GM23338 (cell line): ENCODE measurements at regions not wholly inside any gene's neighbourhood (a gene's known extent, or its start where the extent isn't known, plus 50 kb on each side); places are given as distances from the start of the nearest gene placed in this dataset.

Experiments
- ATAC-seq: fragments of 200-7000 bp; cut with Tn5 transposase; 3 replicates; pipeline ENCODE4 v1.9.1; 2020
- DNase-seq: peaks from one replicate; pipeline ENCODE4 v3.0.0-alpha.2; 2015; ENCODE audit warnings: low spot score
- H2AFZ ChIP-seq: fragments of 200-600 bp; sonication (generic); 2 replicates; pipeline ENCODE4 v1.8.0; 2016; ENCODE audit warnings: antibody characterized with exemption, mild to moderate bottlenecking, moderate library complexity
- H3F3A ChIP-seq: fragments of 200-600 bp; sonication (generic); replicated peaks from 2 replicates; pipeline ENCODE4 v1.8.0; 2017; ENCODE audit warnings: antibody characterized with exemption, mixed run types, low read depth
- H3K27ac ChIP-seq: fragments of 200-600 bp; sonication (generic); 2 replicates; pipeline ENCODE4 v1.6.1; 2016; ENCODE audit warnings: low read depth
- H3K27me3 ChIP-seq: fragments of 200-600 bp; sonication (generic); 2 replicates; pipeline ENCODE4 v1.8.0; 2016; ENCODE audit warnings: mild to moderate bottlenecking, mixed run types, moderate library complexity; ENCODE audit not compliant: insufficient read depth
- H3K36me3 ChIP-seq: fragments of 200-600 bp; sonication (generic); 2 replicates; pipeline ENCODE4 v1.8.0; 2016; ENCODE audit warnings: mild to moderate bottlenecking; ENCODE audit not compliant: insufficient read depth
- H3K4me1 ChIP-seq: fragments of 200-600 bp; sonication (generic); 2 replicates; pipeline ENCODE4 v1.8.0; 2016; ENCODE audit warnings: mild to moderate bottlenecking, moderate library complexity; ENCODE audit not compliant: insufficient read depth
- H3K4me2 ChIP-seq: fragments of 200-600 bp; sonication (generic); 2 replicates; pipeline ENCODE4 v1.7.1; 2017; ENCODE audit warnings: mixed run types
- H3K4me3 ChIP-seq: fragments of 200-600 bp; sonication (generic); 2 replicates; pipeline ENCODE4 v1.6.1; 2016; ENCODE audit warnings: mixed run types
- H3K79me2 ChIP-seq: fragments of 200-600 bp; sonication (generic); replicated peaks from 2 replicates; pipeline ENCODE4 v1.8.0; 2017; ENCODE audit warnings: mild to moderate bottlenecking; ENCODE audit not compliant: insufficient read depth
- H3K9me2 ChIP-seq: fragments of 200-600 bp; sonication (generic); 2 replicates; pipeline ENCODE4 v1.8.0; 2017; ENCODE audit not compliant: insufficient read depth
- H4K20me1 ChIP-seq: fragments of 200-600 bp; sonication (generic); replicated peaks from 2 replicates; pipeline ENCODE4 v1.8.0; 2017; ENCODE audit warnings: mild to moderate bottlenecking; ENCODE audit not compliant: insufficient read depth
- H3K27ac Mint-ChIP-seq: 2 replicates; pipeline ENCODE4 v1.8.0; 2020; ENCODE audit warnings: inconsistent platforms, mild to moderate bottlenecking, moderate library complexity, mixed read lengths
- H3K27me3 Mint-ChIP-seq: 3 replicates; pipeline ENCODE4 v1.8.0; 2022; ENCODE audit warnings: low read depth, mild to moderate bottlenecking, moderate library complexity, mixed read lengths, inconsistent platforms; ENCODE audit not compliant: insufficient read depth, poor library complexity
- H3K36me3 Mint-ChIP-seq: 3 replicates; pipeline ENCODE4 v1.8.0; 2021; ENCODE audit warnings: low read depth, mild to moderate bottlenecking, inconsistent platforms, moderate library complexity, mixed read lengths
- H3K4me1 Mint-ChIP-seq: 3 replicates; pipeline ENCODE4 v1.8.0; 2020; ENCODE audit warnings: mild to moderate bottlenecking, inconsistent platforms, mixed read lengths
- H3K4me3 Mint-ChIP-seq: 3 replicates; pipeline ENCODE4 v1.8.0; 2021; ENCODE audit warnings: moderate library complexity, mild to moderate bottlenecking, inconsistent platforms, mixed read lengths
- H3K9me3 Mint-ChIP-seq: 3 replicates; pipeline ENCODE4 v1.8.0; 2020; ENCODE audit warnings: moderate library complexity, mild to moderate bottlenecking, inconsistent platforms, mixed read lengths
- CREB1 ChIP-seq: fragments of 250-450 bp; sonication (Bioruptor Pico); IDR thresholded peaks from 2 replicates; pipeline ENCODE4 v1.5.0; 2020; ENCODE audit warnings: low read depth, mild to moderate bottlenecking, moderate library complexity
- EZH2phosphoT487 ChIP-seq: fragments of 200-600 bp; sonication (generic); IDR thresholded peaks from one replicate; pipeline ENCODE4 v1.8.1; 2018; ENCODE audit warnings: antibody characterized with exemption; ENCODE audit not compliant: unreplicated experiment
- JUNB ChIP-seq: IDR thresholded peaks from one replicate; pipeline ENCODE4 v1.6.1; 2016; ENCODE audit warnings: antibody characterized with exemption; ENCODE audit not compliant: unreplicated experiment
- POLR2AphosphoS5 ChIP-seq: IDR thresholded peaks from 2 replicates; pipeline ENCODE4 v1.6.1; 2016; ENCODE audit warnings: antibody characterized with exemption, low read depth
- STAT1 ChIP-seq: IDR thresholded peaks from one replicate; pipeline ENCODE4 v1.6.1; 2016; ENCODE audit warnings: antibody characterized with exemption; ENCODE audit not compliant: unreplicated experiment
- TF ChIP-seq, protein P1 (sequence below): fragments of 250-450 bp; sonication (Bioruptor Pico); IDR thresholded peaks from 2 replicates; pipeline ENCODE4 v1.5.0; 2020; ENCODE audit warnings: mild to moderate bottlenecking, moderate library complexity
- TF ChIP-seq, protein P2 (sequence below): IDR thresholded peaks from one replicate; pipeline ENCODE4 v1.6.1; 2018; ENCODE audit warnings: antibody characterized with exemption; ENCODE audit not compliant: unreplicated experiment
- TF ChIP-seq, protein P3 (sequence below), 2 experiments: fragments of 200-600 bp in 1 of 2; sonication (generic) in 1 of 2; conservative IDR thresholded peaks; 2 replicates each; pipeline versions ENCODE4 v1.5.1 to v1.6.1; 2016 to 2017; ENCODE audit warnings: antibody characterized with exemption in 2 of 2, low read depth in 2 of 2, mild to moderate bottlenecking in 2 of 2, moderate library complexity in 1 of 2

DNA sequence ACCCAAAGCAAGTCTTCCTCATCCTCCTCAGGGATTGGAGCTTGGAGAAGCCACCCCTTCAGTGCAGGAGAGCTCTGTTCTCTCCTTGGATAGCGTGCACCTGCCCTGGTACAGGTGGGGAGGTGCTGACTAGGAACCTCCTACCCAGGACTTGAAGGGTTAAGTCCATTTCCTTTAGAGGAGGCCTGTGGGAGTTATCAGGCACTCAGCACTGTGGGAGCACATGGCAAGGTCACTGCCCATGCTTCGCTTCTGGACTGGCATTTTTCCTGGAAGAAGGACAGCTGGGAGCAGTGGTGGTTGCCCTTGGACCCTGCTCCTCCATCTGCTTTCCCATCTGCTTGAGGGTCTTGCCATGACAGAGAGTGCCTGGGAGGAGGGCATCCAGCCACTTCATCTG, 142.8 kb downstream of the CXCL12 start:
- Histone ChIP-seq H3K4me3 (no peak overlapping the region), H3K4me1 (no peaks in the 10 kb centered on the region; the same call in 1 of the 2 replicates), H3K27me3 (no peaks in the 10 kb centered on the region), H3K27ac (no peak overlapping the region), H3K4me2 (no peak overlapping the region), H2AFZ (no peak overlapping the region), H3K36me3 (no peaks in the 10 kb centered on the region), H4K20me1 (no peaks in the 10 kb centered on the region), H3K9me2 (peaks cover 5% of the 10 kb centered on the region; the same call in 1 of the 2 replicates), H3K79me2 (no peaks in the 10 kb centered on the region), H3F3A (no peaks in the 10 kb centered on the region)
- DNase-seq (no peak), ATAC-seq (no peak)
- Mint-ChIP-seq H3K4me1 (peaks cover 4% of the 10 kb centered on the region; the same call in 2 of the 3 replicates), H3K27ac (no peak overlapping the region), H3K27me3 (peaks cover 11% of the 10 kb centered on the region), H3K36me3 (peaks cover 3% of the 10 kb centered on the region), H3K4me3 (no peak overlapping the region), H3K9me3 (peaks cover 14% of the 10 kb centered on the region)
- TF ChIP-seq, protein P1, sequence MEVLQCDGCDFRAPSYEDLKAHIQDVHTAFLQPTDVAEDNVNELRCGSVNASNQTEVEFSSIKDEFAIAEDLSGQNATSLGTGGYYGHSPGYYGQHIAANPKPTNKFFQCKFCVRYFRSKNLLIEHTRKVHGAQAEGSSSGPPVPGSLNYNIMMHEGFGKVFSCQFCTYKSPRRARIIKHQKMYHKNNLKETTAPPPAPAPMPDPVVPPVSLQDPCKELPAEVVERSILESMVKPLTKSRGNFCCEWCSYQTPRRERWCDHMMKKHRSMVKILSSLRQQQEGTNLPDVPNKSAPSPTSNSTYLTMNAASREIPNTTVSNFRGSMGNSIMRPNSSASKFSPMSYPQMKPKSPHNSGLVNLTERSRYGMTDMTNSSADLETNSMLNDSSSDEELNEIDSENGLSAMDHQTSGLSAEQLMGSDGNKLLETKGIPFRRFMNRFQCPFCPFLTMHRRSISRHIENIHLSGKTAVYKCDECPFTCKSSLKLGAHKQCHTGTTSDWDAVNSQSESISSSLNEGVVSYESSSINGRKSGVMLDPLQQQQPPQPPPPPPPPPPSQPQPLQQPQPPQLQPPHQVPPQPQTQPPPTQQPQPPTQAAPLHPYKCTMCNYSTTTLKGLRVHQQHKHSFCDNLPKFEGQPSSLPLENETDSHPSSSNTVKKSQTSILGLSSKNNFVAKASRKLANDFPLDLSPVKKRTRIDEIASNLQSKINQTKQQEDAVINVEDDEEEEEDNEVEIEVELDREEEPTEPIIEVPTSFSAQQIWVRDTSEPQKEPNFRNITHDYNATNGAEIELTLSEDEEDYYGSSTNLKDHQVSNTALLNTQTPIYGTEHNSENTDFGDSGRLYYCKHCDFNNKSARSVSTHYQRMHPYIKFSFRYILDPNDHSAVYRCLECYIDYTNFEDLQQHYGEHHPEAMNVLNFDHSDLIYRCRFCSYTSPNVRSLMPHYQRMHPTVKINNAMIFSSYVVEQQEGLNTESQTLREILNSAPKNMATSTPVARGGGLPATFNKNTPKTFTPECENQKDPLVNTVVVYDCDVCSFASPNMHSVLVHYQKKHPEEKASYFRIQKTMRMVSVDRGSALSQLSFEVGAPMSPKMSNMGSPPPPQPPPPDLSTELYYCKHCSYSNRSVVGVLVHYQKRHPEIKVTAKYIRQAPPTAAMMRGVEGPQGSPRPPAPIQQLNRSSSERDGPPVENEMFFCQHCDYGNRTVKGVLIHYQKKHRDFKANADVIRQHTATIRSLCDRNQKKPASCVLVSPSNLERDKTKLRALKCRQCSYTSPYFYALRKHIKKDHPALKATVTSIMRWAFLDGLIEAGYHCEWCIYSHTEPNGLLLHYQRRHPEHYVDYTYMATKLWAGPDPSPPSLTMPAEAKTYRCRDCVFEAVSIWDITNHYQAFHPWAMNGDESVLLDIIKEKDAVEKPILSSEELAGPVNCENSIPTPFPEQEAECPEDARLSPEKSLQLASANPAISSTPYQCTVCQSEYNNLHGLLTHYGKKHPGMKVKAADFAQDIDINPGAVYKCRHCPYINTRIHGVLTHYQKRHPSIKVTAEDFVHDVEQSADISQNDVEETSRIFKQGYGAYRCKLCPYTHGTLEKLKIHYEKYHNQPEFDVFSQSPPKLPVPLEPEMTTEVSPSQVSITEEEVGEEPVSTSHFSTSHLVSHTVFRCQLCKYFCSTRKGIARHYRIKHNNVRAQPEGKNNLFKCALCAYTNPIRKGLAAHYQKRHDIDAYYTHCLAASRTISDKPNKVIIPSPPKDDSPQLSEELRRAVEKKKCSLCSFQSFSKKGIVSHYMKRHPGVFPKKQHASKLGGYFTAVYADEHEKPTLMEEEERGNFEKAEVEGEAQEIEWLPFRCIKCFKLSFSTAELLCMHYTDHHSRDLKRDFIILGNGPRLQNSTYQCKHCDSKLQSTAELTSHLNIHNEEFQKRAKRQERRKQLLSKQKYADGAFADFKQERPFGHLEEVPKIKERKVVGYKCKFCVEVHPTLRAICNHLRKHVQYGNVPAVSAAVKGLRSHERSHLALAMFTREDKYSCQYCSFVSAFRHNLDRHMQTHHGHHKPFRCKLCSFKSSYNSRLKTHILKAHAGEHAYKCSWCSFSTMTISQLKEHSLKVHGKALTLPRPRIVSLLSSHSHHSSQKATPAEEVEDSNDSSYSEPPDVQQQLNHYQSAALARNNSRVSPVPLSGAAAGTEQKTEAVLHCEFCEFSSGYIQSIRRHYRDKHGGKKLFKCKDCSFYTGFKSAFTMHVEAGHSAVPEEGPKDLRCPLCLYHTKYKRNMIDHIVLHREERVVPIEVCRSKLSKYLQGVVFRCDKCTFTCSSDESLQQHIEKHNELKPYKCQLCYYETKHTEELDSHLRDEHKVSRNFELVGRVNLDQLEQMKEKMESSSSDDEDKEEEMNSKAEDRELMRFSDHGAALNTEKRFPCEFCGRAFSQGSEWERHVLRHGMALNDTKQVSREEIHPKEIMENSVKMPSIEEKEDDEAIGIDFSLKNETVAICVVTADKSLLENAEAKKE: no peak

DNA sequence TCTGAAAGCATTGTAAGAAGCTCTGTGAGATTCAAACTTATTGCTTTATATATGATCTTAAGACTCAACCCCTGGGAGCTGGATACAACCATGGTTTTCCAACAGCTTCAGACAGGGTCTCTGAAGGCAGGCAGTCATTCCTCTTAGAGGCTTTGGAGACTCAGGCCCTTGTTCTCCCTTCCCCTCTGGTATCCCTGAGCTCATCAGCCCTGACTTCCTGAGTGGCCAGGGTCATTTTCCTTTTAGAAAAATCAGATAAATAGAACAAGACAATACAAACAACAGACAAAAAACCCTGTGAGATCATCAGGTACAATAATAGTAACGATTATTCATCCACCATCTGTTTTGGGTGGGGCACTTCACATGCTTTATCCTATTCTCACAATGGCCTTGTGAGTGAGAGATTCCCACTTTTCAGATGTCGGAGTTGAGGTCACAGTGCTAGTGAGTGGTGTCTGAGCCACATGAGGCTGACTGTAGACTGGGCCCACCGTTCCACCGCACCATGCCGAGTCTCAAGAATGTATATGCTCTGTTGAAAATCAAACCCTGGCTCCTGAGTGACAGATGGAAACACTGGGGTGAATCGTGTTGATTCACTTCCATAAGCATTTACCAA, 144.2 kb downstream of the CXCL12 start:
- Histone ChIP-seq H2AFZ (no peak overlapping the region), H3K9me2 (peaks cover 5% of the 10 kb centered on the region; the same call in 1 of the 2 replicates), H3K27ac (no peak overlapping the region), H3K4me3 (no peak overlapping the region), H3K4me2 (no peak overlapping the region), H3K4me1 (no peaks in the 10 kb centered on the region; the same call in 1 of the 2 replicates), H3K27me3 (no peaks in the 10 kb centered on the region), H3F3A (no peaks in the 10 kb centered on the region), H3K36me3 (no peaks in the 10 kb centered on the region), H4K20me1 (no peaks in the 10 kb centered on the region), H3K79me2 (no peaks in the 10 kb centered on the region)
- Mint-ChIP-seq H3K36me3 (peaks cover 3% of the 10 kb centered on the region; the same call in 1 of the 3 replicates), H3K9me3 (peaks cover 5% of the 10 kb centered on the region), H3K27me3 (peaks cover 11% of the 10 kb centered on the region), H3K27ac (no peak overlapping the region), H3K4me1 (peaks cover 4% of the 10 kb centered on the region; the same call in 2 of the 3 replicates), H3K4me3 (no peak overlapping the region)
- DNase-seq: no peak
- no peak for ATAC-seq
- TF ChIP-seq, protein P2, sequence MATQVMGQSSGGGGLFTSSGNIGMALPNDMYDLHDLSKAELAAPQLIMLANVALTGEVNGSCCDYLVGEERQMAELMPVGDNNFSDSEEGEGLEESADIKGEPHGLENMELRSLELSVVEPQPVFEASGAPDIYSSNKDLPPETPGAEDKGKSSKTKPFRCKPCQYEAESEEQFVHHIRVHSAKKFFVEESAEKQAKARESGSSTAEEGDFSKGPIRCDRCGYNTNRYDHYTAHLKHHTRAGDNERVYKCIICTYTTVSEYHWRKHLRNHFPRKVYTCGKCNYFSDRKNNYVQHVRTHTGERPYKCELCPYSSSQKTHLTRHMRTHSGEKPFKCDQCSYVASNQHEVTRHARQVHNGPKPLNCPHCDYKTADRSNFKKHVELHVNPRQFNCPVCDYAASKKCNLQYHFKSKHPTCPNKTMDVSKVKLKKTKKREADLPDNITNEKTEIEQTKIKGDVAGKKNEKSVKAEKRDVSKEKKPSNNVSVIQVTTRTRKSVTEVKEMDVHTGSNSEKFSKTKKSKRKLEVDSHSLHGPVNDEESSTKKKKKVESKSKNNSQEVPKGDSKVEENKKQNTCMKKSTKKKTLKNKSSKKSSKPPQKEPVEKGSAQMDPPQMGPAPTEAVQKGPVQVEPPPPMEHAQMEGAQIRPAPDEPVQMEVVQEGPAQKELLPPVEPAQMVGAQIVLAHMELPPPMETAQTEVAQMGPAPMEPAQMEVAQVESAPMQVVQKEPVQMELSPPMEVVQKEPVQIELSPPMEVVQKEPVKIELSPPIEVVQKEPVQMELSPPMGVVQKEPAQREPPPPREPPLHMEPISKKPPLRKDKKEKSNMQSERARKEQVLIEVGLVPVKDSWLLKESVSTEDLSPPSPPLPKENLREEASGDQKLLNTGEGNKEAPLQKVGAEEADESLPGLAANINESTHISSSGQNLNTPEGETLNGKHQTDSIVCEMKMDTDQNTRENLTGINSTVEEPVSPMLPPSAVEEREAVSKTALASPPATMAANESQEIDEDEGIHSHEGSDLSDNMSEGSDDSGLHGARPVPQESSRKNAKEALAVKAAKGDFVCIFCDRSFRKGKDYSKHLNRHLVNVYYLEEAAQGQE: no peak
- TF ChIP-seq STAT1 (no peak), POLR2AphosphoS5 (no peak), CREB1 (CRISPR knock-in tag) (no peak), JUNB (no peak), EZH2phosphoT487 (no peak)
- TF ChIP-seq, protein P3, sequence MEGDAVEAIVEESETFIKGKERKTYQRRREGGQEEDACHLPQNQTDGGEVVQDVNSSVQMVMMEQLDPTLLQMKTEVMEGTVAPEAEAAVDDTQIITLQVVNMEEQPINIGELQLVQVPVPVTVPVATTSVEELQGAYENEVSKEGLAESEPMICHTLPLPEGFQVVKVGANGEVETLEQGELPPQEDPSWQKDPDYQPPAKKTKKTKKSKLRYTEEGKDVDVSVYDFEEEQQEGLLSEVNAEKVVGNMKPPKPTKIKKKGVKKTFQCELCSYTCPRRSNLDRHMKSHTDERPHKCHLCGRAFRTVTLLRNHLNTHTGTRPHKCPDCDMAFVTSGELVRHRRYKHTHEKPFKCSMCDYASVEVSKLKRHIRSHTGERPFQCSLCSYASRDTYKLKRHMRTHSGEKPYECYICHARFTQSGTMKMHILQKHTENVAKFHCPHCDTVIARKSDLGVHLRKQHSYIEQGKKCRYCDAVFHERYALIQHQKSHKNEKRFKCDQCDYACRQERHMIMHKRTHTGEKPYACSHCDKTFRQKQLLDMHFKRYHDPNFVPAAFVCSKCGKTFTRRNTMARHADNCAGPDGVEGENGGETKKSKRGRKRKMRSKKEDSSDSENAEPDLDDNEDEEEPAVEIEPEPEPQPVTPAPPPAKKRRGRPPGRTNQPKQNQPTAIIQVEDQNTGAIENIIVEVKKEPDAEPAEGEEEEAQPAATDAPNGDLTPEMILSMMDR (conservative IDR thresholded peaks at IDR 0.05; ENCODE audit: low read depth in 2 of 2): no peak
